ENCODE measurements at regions not wholly inside any gene's neighbourhood (a gene's known extent, or its start where the extent isn't known, plus 50 kb on each side); places are given as distances from the start of the nearest gene placed in this dataset.

GRCh38 chr11:113581713-113582112, 106.5 kb upstream of the DRD2 start:
- Histone ChIP-seq H3K4me1 (ENCODE audit: insufficient read depth) (peaks cover 10% of the 10 kb centered on the region), H3K27me3 (ENCODE audit: insufficient read depth) (no peaks in the 10 kb centered on the region), H3K9me2 (ENCODE audit: insufficient read depth) (peaks cover 13% of the 10 kb centered on the region; the same call in 1 of the 2 replicates), H3K4me3 (no peak overlapping the region), H3K79me2 (replicated peaks; ENCODE audit: insufficient read depth) (no peaks in the 10 kb centered on the region), H3K27ac (ENCODE audit: low read depth) (no peak overlapping the region), H3K36me3 (ENCODE audit: insufficient read depth) (no peaks in the 10 kb centered on the region), H2AFZ (no peak overlapping the region), H4K20me1 (replicated peaks; ENCODE audit: insufficient read depth) (no peaks in the 10 kb centered on the region), H3K4me2 (no peak overlapping the region), H3F3A (replicated peaks; ENCODE audit: low read depth) (no peaks in the 10 kb centered on the region)
- no peak overlapping the region for H3K27ac Mint-ChIP-seq
- no peaks in the 10 kb centered on the region for H3K9me3 Mint-ChIP-seq
- no peak overlapping the region for H3K4me3 Mint-ChIP-seq
- ATAC-seq = no peak
- H3K27me3 Mint-ChIP-seq (ENCODE audit: insufficient read depth, low read depth, poor library complexity) = peaks cover 4% of the 10 kb centered on the region
- H3K4me1 Mint-ChIP-seq = peaks cover 23% of the 10 kb centered on the region
- TF ChIP-seq EZH2phosphoT487 (IDR thresholded peaks at IDR 0.05; ENCODE audit: unreplicated experiment) = no peak
- TF ChIP-seq STAT1 (IDR thresholded peaks at IDR 0.05; ENCODE audit: unreplicated experiment) = no peak
- no peak for TF ChIP-seq REST (IDR thresholded peaks at IDR 0.05; ENCODE audit: unreplicated experiment)
- TF ChIP-seq ZNF114 (CRISPR knock-in tag; IDR thresholded peaks at IDR 0.05) = no peak
- TF ChIP-seq JUNB (IDR thresholded peaks at IDR 0.05; ENCODE audit: unreplicated experiment) = no peak
- no peak for TF ChIP-seq ZNF331 (CRISPR knock-in tag; IDR thresholded peaks at IDR 0.05; ENCODE audit: low read depth)
- TF ChIP-seq ZNF462 (CRISPR knock-in tag; IDR thresholded peaks at IDR 0.05) = no peak
- no peak for TF ChIP-seq ETS1 (IDR thresholded peaks at IDR 0.05)
- H3K36me3 Mint-ChIP-seq (ENCODE audit: low read depth) = no peaks in the 10 kb centered on the region
- DNase-seq (ENCODE audit: low spot score) = no peak
